GM23338 (cell line): ENCODE measurements at regions not wholly inside any gene's neighbourhood (a gene's known extent, or its start where the extent isn't known, plus 50 kb on each side); places are given as distances from the start of the nearest gene placed in this dataset.

ENCODE experiments used
- ATAC-seq: fragments of 200-7000 bp; cut with Tn5 transposase; 3 replicates; pipeline ENCODE4 v1.9.1; 2020
- DNase-seq: peaks from one replicate; pipeline ENCODE4 v3.0.0-alpha.2; 2015; ENCODE audit warnings: low spot score
- H2AFZ ChIP-seq: fragments of 200-600 bp; sonication (generic); 2 replicates; pipeline ENCODE4 v1.8.0; 2016; ENCODE audit warnings: antibody characterized with exemption, mild to moderate bottlenecking, moderate library complexity
- H3F3A ChIP-seq: fragments of 200-600 bp; sonication (generic); replicated peaks from 2 replicates; pipeline ENCODE4 v1.8.0; 2017; ENCODE audit warnings: antibody characterized with exemption, mixed run types, low read depth
- H3K27ac ChIP-seq: fragments of 200-600 bp; sonication (generic); 2 replicates; pipeline ENCODE4 v1.6.1; 2016; ENCODE audit warnings: low read depth
- H3K27me3 ChIP-seq: fragments of 200-600 bp; sonication (generic); 2 replicates; pipeline ENCODE4 v1.8.0; 2016; ENCODE audit warnings: mild to moderate bottlenecking, mixed run types, moderate library complexity; ENCODE audit not compliant: insufficient read depth
- H3K36me3 ChIP-seq: fragments of 200-600 bp; sonication (generic); 2 replicates; pipeline ENCODE4 v1.8.0; 2016; ENCODE audit warnings: mild to moderate bottlenecking; ENCODE audit not compliant: insufficient read depth
- H3K4me1 ChIP-seq: fragments of 200-600 bp; sonication (generic); 2 replicates; pipeline ENCODE4 v1.8.0; 2016; ENCODE audit warnings: mild to moderate bottlenecking, moderate library complexity; ENCODE audit not compliant: insufficient read depth
- H3K4me2 ChIP-seq: fragments of 200-600 bp; sonication (generic); 2 replicates; pipeline ENCODE4 v1.7.1; 2017; ENCODE audit warnings: mixed run types
- H3K4me3 ChIP-seq: fragments of 200-600 bp; sonication (generic); 2 replicates; pipeline ENCODE4 v1.6.1; 2016; ENCODE audit warnings: mixed run types
- H3K79me2 ChIP-seq: fragments of 200-600 bp; sonication (generic); replicated peaks from 2 replicates; pipeline ENCODE4 v1.8.0; 2017; ENCODE audit warnings: mild to moderate bottlenecking; ENCODE audit not compliant: insufficient read depth
- H3K9me2 ChIP-seq: fragments of 200-600 bp; sonication (generic); 2 replicates; pipeline ENCODE4 v1.8.0; 2017; ENCODE audit not compliant: insufficient read depth
- H4K20me1 ChIP-seq: fragments of 200-600 bp; sonication (generic); replicated peaks from 2 replicates; pipeline ENCODE4 v1.8.0; 2017; ENCODE audit warnings: mild to moderate bottlenecking; ENCODE audit not compliant: insufficient read depth
- H3K27ac Mint-ChIP-seq: 2 replicates; pipeline ENCODE4 v1.8.0; 2020; ENCODE audit warnings: inconsistent platforms, mild to moderate bottlenecking, moderate library complexity, mixed read lengths
- H3K27me3 Mint-ChIP-seq: 3 replicates; pipeline ENCODE4 v1.8.0; 2022; ENCODE audit warnings: low read depth, mild to moderate bottlenecking, moderate library complexity, mixed read lengths, inconsistent platforms; ENCODE audit not compliant: insufficient read depth, poor library complexity
- H3K36me3 Mint-ChIP-seq: 3 replicates; pipeline ENCODE4 v1.8.0; 2021; ENCODE audit warnings: low read depth, mild to moderate bottlenecking, inconsistent platforms, moderate library complexity, mixed read lengths
- H3K4me1 Mint-ChIP-seq: 3 replicates; pipeline ENCODE4 v1.8.0; 2020; ENCODE audit warnings: mild to moderate bottlenecking, inconsistent platforms, mixed read lengths
- H3K4me3 Mint-ChIP-seq: 3 replicates; pipeline ENCODE4 v1.8.0; 2021; ENCODE audit warnings: moderate library complexity, mild to moderate bottlenecking, inconsistent platforms, mixed read lengths
- H3K9me3 Mint-ChIP-seq: 3 replicates; pipeline ENCODE4 v1.8.0; 2020; ENCODE audit warnings: moderate library complexity, mild to moderate bottlenecking, inconsistent platforms, mixed read lengths
- CREB1 ChIP-seq: fragments of 250-450 bp; sonication (Bioruptor Pico); IDR thresholded peaks from 2 replicates; pipeline ENCODE4 v1.5.0; 2020; ENCODE audit warnings: low read depth, mild to moderate bottlenecking, moderate library complexity
- EZH2phosphoT487 ChIP-seq: fragments of 200-600 bp; sonication (generic); IDR thresholded peaks from one replicate; pipeline ENCODE4 v1.8.1; 2018; ENCODE audit warnings: antibody characterized with exemption; ENCODE audit not compliant: unreplicated experiment
- JUNB ChIP-seq: IDR thresholded peaks from one replicate; pipeline ENCODE4 v1.6.1; 2016; ENCODE audit warnings: antibody characterized with exemption; ENCODE audit not compliant: unreplicated experiment
- NANOG ChIP-seq: IDR thresholded peaks from 2 replicates; pipeline ENCODE4 v1.6.1; 2016; ENCODE audit warnings: antibody characterized with exemption, borderline replicate concordance
- POLR2AphosphoS5 ChIP-seq: IDR thresholded peaks from 2 replicates; pipeline ENCODE4 v1.6.1; 2016; ENCODE audit warnings: antibody characterized with exemption, low read depth
- STAT1 ChIP-seq: IDR thresholded peaks from one replicate; pipeline ENCODE4 v1.6.1; 2016; ENCODE audit warnings: antibody characterized with exemption; ENCODE audit not compliant: unreplicated experiment
- ZNF114 ChIP-seq: fragments of 250-450 bp; sonication (Bioruptor Pico); IDR thresholded peaks from 2 replicates; pipeline ENCODE4 v1.5.0; 2020; ENCODE audit warnings: mild to moderate bottlenecking, moderate library complexity
- ZNF331 ChIP-seq: fragments of 250-450 bp; sonication (Bioruptor Pico); IDR thresholded peaks from 2 replicates; pipeline ENCODE4 v1.5.0; 2020; ENCODE audit warnings: low read depth, mild to moderate bottlenecking, moderate library complexity
- TF ChIP-seq, protein P1 (sequence below), 2 experiments: fragments of 200-600 bp in 1 of 2; sonication (generic) in 1 of 2; conservative IDR thresholded peaks; 2 replicates each; pipeline versions ENCODE4 v1.5.1 to v1.6.1; 2016 to 2017; ENCODE audit warnings: antibody characterized with exemption in 2 of 2, low read depth in 2 of 2, mild to moderate bottlenecking in 2 of 2, moderate library complexity in 1 of 2
- TF ChIP-seq, protein P2 (sequence below): fragments of 250-450 bp; sonication (Bioruptor Pico); IDR thresholded peaks from 2 replicates; pipeline ENCODE4 v1.5.0; 2020; ENCODE audit warnings: mild to moderate bottlenecking, moderate library complexity
- TF ChIP-seq, protein P3 (sequence below): IDR thresholded peaks from 2 replicates; pipeline ENCODE4 v1.6.1; 2016; ENCODE audit warnings: antibody characterized with exemption

DNA sequence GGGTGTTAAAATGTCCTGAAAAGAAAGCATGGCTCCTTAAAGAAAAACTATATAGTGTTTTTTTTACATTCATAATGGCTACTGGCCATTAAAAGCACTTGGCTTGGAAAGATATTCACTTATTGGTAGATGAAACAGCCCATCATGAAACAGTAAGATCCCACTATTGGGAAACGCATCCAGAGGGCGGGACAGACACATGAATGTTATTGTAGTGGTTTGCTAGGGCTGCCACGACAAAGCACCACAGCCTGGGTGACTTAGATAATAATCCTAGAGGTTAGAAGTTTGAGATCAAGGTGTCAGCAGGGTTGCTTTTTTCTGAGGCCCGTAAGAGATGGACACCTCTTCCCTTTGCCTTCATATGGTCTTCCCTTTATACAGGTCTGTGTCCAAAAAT, 139.4 kb upstream of the ANKH start:
- H3K9me2 ChIP-seq, result no peaks in the 10 kb centered on the region
- no peak overlapping the region for H3K4me3 ChIP-seq
- H2AFZ ChIP-seq, result no peak overlapping the region
- Mint-ChIP-seq H3K4me3 (no peak overlapping the region), H3K4me1 (peaks cover 12% of the 10 kb centered on the region), H3K27ac (no peak overlapping the region), H3K9me3 (no peaks in the 10 kb centered on the region), H3K36me3 (no peaks in the 10 kb centered on the region), H3K27me3 (no peaks in the 10 kb centered on the region)
- H3K27ac ChIP-seq, result no peak overlapping the region
- H3F3A ChIP-seq, result no peaks in the 10 kb centered on the region
- peaks cover 14% of the 10 kb centered on the region for H3K4me1 ChIP-seq
- H3K4me2 ChIP-seq, result no peak overlapping the region
- ATAC-seq (no peak), DNase-seq (no peak)
- H4K20me1 ChIP-seq, result no peaks in the 10 kb centered on the region
- H3K79me2 ChIP-seq, result no peaks in the 10 kb centered on the region
- no peaks in the 10 kb centered on the region for H3K27me3 ChIP-seq
- TF ChIP-seq EZH2phosphoT487 (no peak), CREB1 (CRISPR knock-in tag) (no peak)
- no peaks in the 10 kb centered on the region for H3K36me3 ChIP-seq

DNA sequence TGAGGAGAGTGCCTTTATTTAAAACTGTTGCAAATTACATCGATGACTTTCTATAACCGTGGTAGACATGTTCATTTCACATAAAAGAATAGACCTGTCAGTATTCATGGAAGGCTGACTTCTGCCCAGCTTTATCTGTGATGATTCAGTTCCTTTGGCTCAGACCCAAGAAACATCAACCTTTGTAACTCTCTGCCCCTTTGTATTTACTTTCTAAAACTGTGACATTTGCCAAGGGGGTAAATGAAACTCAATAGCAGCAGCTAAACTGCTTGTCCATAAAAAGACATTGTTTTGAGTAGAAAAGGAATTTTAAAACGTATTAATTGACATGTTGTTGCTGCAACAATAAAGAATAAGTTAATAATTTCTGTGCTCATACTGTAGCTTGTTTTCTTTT, 137.8 kb upstream of the ANKH start:
- no peak for ATAC-seq
- no peak for DNase-seq
- peaks cover 12% of the 10 kb centered on the region for H3K4me1 Mint-ChIP-seq
- H3K4me3 ChIP-seq, result no peak overlapping the region
- no peaks in the 10 kb centered on the region for H3K36me3 ChIP-seq
- H3K27me3 Mint-ChIP-seq, result peaks cover 2% of the 10 kb centered on the region
- H3K79me2 ChIP-seq, result no peaks in the 10 kb centered on the region
- no peak overlapping the region for H2AFZ ChIP-seq
- H3K27ac Mint-ChIP-seq, result no peak overlapping the region
- H3K27ac ChIP-seq, result no peak overlapping the region
- H3F3A ChIP-seq, result no peaks in the 10 kb centered on the region
- no peaks in the 10 kb centered on the region for H4K20me1 ChIP-seq
- H3K27me3 ChIP-seq, result no peaks in the 10 kb centered on the region
- peaks cover 14% of the 10 kb centered on the region for H3K4me1 ChIP-seq
- no peak overlapping the region for H3K4me3 Mint-ChIP-seq
- H3K9me2 ChIP-seq, result no peaks in the 10 kb centered on the region
- H3K4me2 ChIP-seq, result no peak overlapping the region
- H3K36me3 Mint-ChIP-seq, result no peaks in the 10 kb centered on the region
- no peaks in the 10 kb centered on the region; the same call in 2 of the 3 replicates for H3K9me3 Mint-ChIP-seq
- no peak for TF ChIP-seq ZNF331
- no peak for TF ChIP-seq ZNF114 (CRISPR knock-in tag)
- TF ChIP-seq JUNB, result no peak
- no peak for TF ChIP-seq POLR2AphosphoS5
- no peak for TF ChIP-seq STAT1
- TF ChIP-seq, protein P1, sequence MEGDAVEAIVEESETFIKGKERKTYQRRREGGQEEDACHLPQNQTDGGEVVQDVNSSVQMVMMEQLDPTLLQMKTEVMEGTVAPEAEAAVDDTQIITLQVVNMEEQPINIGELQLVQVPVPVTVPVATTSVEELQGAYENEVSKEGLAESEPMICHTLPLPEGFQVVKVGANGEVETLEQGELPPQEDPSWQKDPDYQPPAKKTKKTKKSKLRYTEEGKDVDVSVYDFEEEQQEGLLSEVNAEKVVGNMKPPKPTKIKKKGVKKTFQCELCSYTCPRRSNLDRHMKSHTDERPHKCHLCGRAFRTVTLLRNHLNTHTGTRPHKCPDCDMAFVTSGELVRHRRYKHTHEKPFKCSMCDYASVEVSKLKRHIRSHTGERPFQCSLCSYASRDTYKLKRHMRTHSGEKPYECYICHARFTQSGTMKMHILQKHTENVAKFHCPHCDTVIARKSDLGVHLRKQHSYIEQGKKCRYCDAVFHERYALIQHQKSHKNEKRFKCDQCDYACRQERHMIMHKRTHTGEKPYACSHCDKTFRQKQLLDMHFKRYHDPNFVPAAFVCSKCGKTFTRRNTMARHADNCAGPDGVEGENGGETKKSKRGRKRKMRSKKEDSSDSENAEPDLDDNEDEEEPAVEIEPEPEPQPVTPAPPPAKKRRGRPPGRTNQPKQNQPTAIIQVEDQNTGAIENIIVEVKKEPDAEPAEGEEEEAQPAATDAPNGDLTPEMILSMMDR (conservative IDR thresholded peaks at IDR 0.05; ENCODE audit: low read depth in 2 of 2), result no peak
- TF ChIP-seq, protein P2, sequence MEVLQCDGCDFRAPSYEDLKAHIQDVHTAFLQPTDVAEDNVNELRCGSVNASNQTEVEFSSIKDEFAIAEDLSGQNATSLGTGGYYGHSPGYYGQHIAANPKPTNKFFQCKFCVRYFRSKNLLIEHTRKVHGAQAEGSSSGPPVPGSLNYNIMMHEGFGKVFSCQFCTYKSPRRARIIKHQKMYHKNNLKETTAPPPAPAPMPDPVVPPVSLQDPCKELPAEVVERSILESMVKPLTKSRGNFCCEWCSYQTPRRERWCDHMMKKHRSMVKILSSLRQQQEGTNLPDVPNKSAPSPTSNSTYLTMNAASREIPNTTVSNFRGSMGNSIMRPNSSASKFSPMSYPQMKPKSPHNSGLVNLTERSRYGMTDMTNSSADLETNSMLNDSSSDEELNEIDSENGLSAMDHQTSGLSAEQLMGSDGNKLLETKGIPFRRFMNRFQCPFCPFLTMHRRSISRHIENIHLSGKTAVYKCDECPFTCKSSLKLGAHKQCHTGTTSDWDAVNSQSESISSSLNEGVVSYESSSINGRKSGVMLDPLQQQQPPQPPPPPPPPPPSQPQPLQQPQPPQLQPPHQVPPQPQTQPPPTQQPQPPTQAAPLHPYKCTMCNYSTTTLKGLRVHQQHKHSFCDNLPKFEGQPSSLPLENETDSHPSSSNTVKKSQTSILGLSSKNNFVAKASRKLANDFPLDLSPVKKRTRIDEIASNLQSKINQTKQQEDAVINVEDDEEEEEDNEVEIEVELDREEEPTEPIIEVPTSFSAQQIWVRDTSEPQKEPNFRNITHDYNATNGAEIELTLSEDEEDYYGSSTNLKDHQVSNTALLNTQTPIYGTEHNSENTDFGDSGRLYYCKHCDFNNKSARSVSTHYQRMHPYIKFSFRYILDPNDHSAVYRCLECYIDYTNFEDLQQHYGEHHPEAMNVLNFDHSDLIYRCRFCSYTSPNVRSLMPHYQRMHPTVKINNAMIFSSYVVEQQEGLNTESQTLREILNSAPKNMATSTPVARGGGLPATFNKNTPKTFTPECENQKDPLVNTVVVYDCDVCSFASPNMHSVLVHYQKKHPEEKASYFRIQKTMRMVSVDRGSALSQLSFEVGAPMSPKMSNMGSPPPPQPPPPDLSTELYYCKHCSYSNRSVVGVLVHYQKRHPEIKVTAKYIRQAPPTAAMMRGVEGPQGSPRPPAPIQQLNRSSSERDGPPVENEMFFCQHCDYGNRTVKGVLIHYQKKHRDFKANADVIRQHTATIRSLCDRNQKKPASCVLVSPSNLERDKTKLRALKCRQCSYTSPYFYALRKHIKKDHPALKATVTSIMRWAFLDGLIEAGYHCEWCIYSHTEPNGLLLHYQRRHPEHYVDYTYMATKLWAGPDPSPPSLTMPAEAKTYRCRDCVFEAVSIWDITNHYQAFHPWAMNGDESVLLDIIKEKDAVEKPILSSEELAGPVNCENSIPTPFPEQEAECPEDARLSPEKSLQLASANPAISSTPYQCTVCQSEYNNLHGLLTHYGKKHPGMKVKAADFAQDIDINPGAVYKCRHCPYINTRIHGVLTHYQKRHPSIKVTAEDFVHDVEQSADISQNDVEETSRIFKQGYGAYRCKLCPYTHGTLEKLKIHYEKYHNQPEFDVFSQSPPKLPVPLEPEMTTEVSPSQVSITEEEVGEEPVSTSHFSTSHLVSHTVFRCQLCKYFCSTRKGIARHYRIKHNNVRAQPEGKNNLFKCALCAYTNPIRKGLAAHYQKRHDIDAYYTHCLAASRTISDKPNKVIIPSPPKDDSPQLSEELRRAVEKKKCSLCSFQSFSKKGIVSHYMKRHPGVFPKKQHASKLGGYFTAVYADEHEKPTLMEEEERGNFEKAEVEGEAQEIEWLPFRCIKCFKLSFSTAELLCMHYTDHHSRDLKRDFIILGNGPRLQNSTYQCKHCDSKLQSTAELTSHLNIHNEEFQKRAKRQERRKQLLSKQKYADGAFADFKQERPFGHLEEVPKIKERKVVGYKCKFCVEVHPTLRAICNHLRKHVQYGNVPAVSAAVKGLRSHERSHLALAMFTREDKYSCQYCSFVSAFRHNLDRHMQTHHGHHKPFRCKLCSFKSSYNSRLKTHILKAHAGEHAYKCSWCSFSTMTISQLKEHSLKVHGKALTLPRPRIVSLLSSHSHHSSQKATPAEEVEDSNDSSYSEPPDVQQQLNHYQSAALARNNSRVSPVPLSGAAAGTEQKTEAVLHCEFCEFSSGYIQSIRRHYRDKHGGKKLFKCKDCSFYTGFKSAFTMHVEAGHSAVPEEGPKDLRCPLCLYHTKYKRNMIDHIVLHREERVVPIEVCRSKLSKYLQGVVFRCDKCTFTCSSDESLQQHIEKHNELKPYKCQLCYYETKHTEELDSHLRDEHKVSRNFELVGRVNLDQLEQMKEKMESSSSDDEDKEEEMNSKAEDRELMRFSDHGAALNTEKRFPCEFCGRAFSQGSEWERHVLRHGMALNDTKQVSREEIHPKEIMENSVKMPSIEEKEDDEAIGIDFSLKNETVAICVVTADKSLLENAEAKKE (CRISPR knock-in tag), result no peak
- TF ChIP-seq NANOG, result no peak
- no peak for TF ChIP-seq CREB1 (CRISPR knock-in tag)
- TF ChIP-seq EZH2phosphoT487, result no peak
- TF ChIP-seq, protein P3, sequence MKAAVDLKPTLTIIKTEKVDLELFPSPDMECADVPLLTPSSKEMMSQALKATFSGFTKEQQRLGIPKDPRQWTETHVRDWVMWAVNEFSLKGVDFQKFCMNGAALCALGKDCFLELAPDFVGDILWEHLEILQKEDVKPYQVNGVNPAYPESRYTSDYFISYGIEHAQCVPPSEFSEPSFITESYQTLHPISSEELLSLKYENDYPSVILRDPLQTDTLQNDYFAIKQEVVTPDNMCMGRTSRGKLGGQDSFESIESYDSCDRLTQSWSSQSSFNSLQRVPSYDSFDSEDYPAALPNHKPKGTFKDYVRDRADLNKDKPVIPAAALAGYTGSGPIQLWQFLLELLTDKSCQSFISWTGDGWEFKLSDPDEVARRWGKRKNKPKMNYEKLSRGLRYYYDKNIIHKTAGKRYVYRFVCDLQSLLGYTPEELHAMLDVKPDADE, result no peak
